A673 (cell line): ENCODE measurements at regions not wholly inside any gene's neighbourhood (a gene's known extent, or its start where the extent isn't known, plus 50 kb on each side); places are given as distances from the start of the nearest gene placed in this dataset.

Experiments used
- BruUV-seq: library from RNA; stranded (reverse); fragments of 400-500 nt; replicated peaks from 2 replicates; lab custom pipeline; 2021; lab: Mats Ljungman, UMichigan
- CTCF ChIA-PET: fragments of 300-600 bp; sonication (Branson Sonifier 250); formaldehyde crosslinking; loops from one replicate; lab custom pipeline; 2022; ENCODE audit warnings: antibody characterized with exemption; lab: Charles Lee
- POLR2A ChIA-PET: fragments of 300-600 bp; sonication (Branson Sonifier 250); formaldehyde crosslinking; loops from one replicate; lab custom pipeline; 2022; ENCODE audit warnings: antibody characterized with exemption; ENCODE audit not compliant: low non-redundant PET; lab: Charles Lee
- DNase-seq: peaks from one replicate; pipeline ENCODE4 v3.0.0-alpha.2; 2015; ENCODE audit warnings: low spot score
- H3K27ac ChIP-seq: fragments of 200-600 bp; sonication (generic); 2 replicates; pipeline ENCODE4 v1.5.1; 2016; ENCODE audit warnings: mixed run types, low read depth, mild to moderate bottlenecking, mixed read lengths, antibody characterized with exemption, low read length; ENCODE audit not compliant: poor library complexity, severe bottlenecking
- H3K27me3 ChIP-seq: fragments of 200-600 bp; sonication (generic); replicated peaks from 2 replicates; pipeline ENCODE4 v1.6.1; 2017; ENCODE audit warnings: mixed run types, low read depth, mild to moderate bottlenecking, mixed read lengths, antibody characterized with exemption, low read length; ENCODE audit not compliant: insufficient read depth, poor library complexity
- H3K36me3 ChIP-seq: fragments of 200-600 bp; sonication (generic); 2 replicates; pipeline ENCODE4 v1.6.1; 2016; ENCODE audit warnings: mixed run types, mild to moderate bottlenecking, mixed read lengths, antibody characterized with exemption, low read length; ENCODE audit not compliant: insufficient read depth, poor library complexity, severe bottlenecking
- H3K4me1 ChIP-seq: fragments of 200-600 bp; sonication (generic); 2 replicates; pipeline ENCODE4 v1.6.1; 2017; ENCODE audit warnings: mixed run types, mild to moderate bottlenecking, mixed read lengths, antibody characterized with exemption, low read length; ENCODE audit not compliant: insufficient read depth, poor library complexity, severe bottlenecking
- H3K4me3 ChIP-seq: fragments of 200-600 bp; sonication (generic); 2 replicates; pipeline ENCODE4 v1.5.1; 2016; ENCODE audit warnings: low read depth, mixed run types, mild to moderate bottlenecking, mixed read lengths, low read length; ENCODE audit not compliant: poor library complexity, severe bottlenecking
- H3K9me3 ChIP-seq: fragments of 200-600 bp; sonication (generic); 2 replicates; pipeline ENCODE4 v1.6.1; 2016; ENCODE audit warnings: mixed run types, low read depth, mild to moderate bottlenecking, mixed read lengths, antibody characterized with exemption, low read length; ENCODE audit not compliant: poor library complexity, severe bottlenecking
- EZH2 ChIP-seq: fragments of 200-600 bp; sonication (generic); IDR thresholded peaks from 2 replicates; pipeline ENCODE4 v1.6.1; 2017; ENCODE audit warnings: borderline replicate concordance, low read depth, mild to moderate bottlenecking, mixed read lengths, antibody characterized with exemption, low read length; ENCODE audit not compliant: poor library complexity, severe bottlenecking
- intact Hi-C: fragments of 100-400 bp; cut with micrococcal nuclease; formaldehyde crosslinking; loops from one replicate; pipeline ENCODE4 v1.10.0; 2022; ENCODE audit not compliant: unreplicated experiment
- TF ChIP-seq, protein P1 (sequence below): fragments of 300-800, 200-600 bp; sonication (generic); conservative IDR thresholded peaks from 2 replicates; pipeline ENCODE4 v1.5.1; 2017; ENCODE audit warnings: low read depth, mild to moderate bottlenecking, antibody characterized with exemption, low read length, moderate library complexity, mixed read lengths

DNA sequence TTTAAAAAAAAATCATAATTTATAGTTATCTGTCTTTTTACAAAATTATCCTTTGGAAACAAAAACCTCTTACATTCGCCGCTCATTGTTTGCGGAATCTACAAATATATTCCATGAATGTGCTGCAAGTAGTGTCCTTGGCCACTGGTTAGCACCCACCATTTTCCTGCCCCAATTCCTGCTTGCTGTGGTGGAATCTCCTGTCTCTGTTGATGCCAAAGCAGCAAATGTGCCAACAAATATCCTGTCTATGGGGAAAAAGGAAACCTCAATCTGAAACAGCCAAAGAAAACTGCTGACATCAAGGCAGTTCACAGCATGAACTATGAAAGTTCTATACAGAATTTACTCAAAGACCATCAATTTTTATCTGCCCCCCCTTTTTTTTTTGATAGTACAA lies 603.6 kb downstream of the COL12A1 start:
- BruUV-seq: no TSS peak
- no peak for DNase-seq
- POLR2A ChIA-PET: no interaction called here
- CTCF ChIA-PET: no interaction called here
- TF ChIP-seq, protein P1, sequence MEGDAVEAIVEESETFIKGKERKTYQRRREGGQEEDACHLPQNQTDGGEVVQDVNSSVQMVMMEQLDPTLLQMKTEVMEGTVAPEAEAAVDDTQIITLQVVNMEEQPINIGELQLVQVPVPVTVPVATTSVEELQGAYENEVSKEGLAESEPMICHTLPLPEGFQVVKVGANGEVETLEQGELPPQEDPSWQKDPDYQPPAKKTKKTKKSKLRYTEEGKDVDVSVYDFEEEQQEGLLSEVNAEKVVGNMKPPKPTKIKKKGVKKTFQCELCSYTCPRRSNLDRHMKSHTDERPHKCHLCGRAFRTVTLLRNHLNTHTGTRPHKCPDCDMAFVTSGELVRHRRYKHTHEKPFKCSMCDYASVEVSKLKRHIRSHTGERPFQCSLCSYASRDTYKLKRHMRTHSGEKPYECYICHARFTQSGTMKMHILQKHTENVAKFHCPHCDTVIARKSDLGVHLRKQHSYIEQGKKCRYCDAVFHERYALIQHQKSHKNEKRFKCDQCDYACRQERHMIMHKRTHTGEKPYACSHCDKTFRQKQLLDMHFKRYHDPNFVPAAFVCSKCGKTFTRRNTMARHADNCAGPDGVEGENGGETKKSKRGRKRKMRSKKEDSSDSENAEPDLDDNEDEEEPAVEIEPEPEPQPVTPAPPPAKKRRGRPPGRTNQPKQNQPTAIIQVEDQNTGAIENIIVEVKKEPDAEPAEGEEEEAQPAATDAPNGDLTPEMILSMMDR: no peak
- no peak for TF ChIP-seq EZH2
- H3K9me3 ChIP-seq: no peaks in the 10 kb centered on the region
- no peaks in the 10 kb centered on the region for H3K36me3 ChIP-seq
- no peak overlapping the region for H3K4me3 ChIP-seq
- peaks cover 8% of the 10 kb centered on the region for H3K4me1 ChIP-seq
- no peaks in the 10 kb centered on the region for H3K27me3 ChIP-seq
- intact Hi-C loops: no loop called here
- H3K27ac ChIP-seq: no peak overlapping the region

DNA sequence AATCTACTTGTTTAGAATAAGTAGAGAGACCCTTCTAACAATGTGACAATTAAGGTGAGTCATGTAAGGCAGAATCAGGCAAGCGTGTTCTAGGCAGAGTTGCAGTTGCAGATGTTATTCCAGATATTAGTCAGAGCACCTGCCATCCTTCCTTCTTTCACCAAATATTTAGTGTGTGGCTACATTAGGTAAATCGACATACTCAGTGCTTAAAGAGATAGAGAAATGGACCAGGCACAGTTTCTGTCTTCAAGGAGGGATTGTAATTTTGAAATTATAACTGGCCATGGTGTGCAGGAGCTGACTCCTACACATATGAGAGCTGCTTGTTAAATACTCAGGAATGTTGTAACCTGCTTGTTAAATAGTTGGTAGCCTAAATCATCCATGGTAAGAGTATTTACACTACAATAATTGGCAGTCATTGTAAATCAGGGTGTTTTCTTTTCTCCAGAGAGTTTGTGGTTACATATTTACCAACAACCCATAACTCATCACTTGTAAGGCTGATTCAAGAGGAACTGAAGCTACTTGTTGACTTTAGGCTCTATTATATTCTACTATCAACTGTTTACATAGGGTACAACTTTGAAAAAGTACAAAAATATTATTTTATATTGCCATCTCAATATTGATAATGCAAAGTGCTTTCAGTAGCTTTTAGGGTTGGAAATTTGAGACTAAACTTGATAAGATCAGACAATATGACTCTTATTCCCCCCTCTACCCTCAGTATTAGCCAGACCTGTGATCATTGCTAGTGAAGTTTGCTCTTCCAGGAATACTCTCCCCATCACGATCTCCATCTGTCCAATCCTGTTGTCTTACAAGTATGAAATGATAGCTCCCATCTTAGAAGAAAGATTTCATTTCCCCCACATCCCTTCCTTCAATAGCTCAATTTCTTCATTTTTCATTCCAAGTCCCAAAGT lies 607.1 kb downstream of the COL12A1 start:
- H3K27ac ChIP-seq: no peak overlapping the region
- H3K36me3 ChIP-seq: no peaks in the 10 kb centered on the region
- no peak for TF ChIP-seq EZH2
- TF ChIP-seq, protein P1: no peak
- peaks cover 4% of the 10 kb centered on the region for H3K4me1 ChIP-seq
- H3K4me3 ChIP-seq: no peak overlapping the region
- ChIA-PET CTCF (no interaction called here), POLR2A (no interaction called here)
- DNase-seq: no peak
- intact Hi-C loops: no loop called here
- no TSS peak for BruUV-seq
- H3K27me3 ChIP-seq: no peaks in the 10 kb centered on the region
- H3K9me3 ChIP-seq: no peaks in the 10 kb centered on the region

DNA sequence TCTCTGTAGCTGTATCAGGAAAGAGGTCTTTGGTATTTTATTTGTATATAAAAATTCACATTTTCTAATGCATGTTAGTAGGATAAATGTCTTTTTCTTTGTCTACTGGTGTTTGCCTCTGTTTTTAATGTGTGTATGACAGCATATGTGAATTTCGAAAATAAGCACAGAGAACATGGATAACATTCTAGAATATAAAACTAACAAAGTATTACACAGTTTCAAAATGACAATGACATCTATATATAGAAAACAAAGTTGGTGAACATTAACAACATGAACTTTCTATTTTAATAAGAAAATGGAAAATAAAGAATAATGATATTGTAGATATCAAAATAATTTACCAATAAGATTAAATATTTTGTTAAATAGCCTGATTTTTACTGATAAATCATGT lies 608.0 kb downstream of the COL12A1 start:
- H3K27me3 ChIP-seq: no peaks in the 10 kb centered on the region
- no peak overlapping the region for H3K4me3 ChIP-seq
- TF ChIP-seq EZH2: no peak
- TF ChIP-seq, protein P1: no peak
- intact Hi-C loops: no loop called here
- POLR2A ChIA-PET: no interaction called here
- no TSS peak for BruUV-seq
- no peaks in the 10 kb centered on the region for H3K9me3 ChIP-seq
- H3K27ac ChIP-seq: no peak overlapping the region
- H3K36me3 ChIP-seq: no peaks in the 10 kb centered on the region
- CTCF ChIA-PET: no interaction called here
- DNase-seq: no peak
- peaks cover 4% of the 10 kb centered on the region for H3K4me1 ChIP-seq
